H9 (cell line): ENCODE measurements at regions not wholly inside any gene's neighbourhood (a gene's known extent, or its start where the extent isn't known, plus 50 kb on each side); places are given as distances from the start of the nearest gene placed in this dataset.

ENCODE experiments used
- DNase-seq: peaks from one replicate; pipeline ENCODE4 v3.0.0-alpha.2; 2017
- H2AFZ ChIP-seq: one replicate; pipeline ENCODE4 v1.6.1; 2013; ENCODE audit warnings: mild to moderate bottlenecking, low read length, control low read depth, moderate library complexity
- H2AK5ac ChIP-seq: 2 replicates; pipeline ENCODE4 v1.6.1; 2013; ENCODE audit warnings: low read length, control low read depth, mixed read lengths; ENCODE audit not compliant: insufficient read length
- H2BK120ac ChIP-seq: one replicate; pipeline ENCODE4 v1.6.1; 2013; ENCODE audit warnings: low read depth, mild to moderate bottlenecking, low read length, control low read depth, inconsistent platforms; ENCODE audit not compliant: poor library complexity, severe bottlenecking
- H2BK12ac ChIP-seq: 2 replicates; pipeline ENCODE4 v1.6.1; 2013; ENCODE audit warnings: low read length, control low read depth, mixed read lengths, low read depth; ENCODE audit not compliant: insufficient read length
- H2BK15ac ChIP-seq: 2 replicates; pipeline ENCODE4 v1.6.1; 2013; ENCODE audit warnings: low read depth, low read length, control low read depth
- H2BK20ac ChIP-seq: one replicate; pipeline ENCODE4 v1.6.1; 2013; ENCODE audit warnings: low read depth, mild to moderate bottlenecking, low read length, control low read depth, inconsistent platforms; ENCODE audit not compliant: poor library complexity, severe bottlenecking
- H2BK5ac ChIP-seq: 2 replicates; pipeline ENCODE4 v1.6.1; 2013; ENCODE audit warnings: low read length, control low read depth, mixed read lengths; ENCODE audit not compliant: insufficient read length
- H3K14ac ChIP-seq: 2 replicates; pipeline ENCODE4 v1.6.1; 2013; ENCODE audit warnings: low read length, control low read depth; ENCODE audit not compliant: insufficient read depth
- H3K18ac ChIP-seq: 2 replicates; pipeline ENCODE4 v1.6.1; 2013; ENCODE audit warnings: low read depth, mild to moderate bottlenecking, mixed read lengths, low read length, control low read depth; ENCODE audit not compliant: insufficient read length
- H3K23ac ChIP-seq: 2 replicates; pipeline ENCODE4 v1.6.1; 2013; ENCODE audit warnings: low read length, control low read depth, mixed read lengths, low read depth; ENCODE audit not compliant: insufficient read length
- H3K23me2 ChIP-seq: 2 replicates; pipeline ENCODE4 v1.6.1; 2013; ENCODE audit warnings: low read depth, mild to moderate bottlenecking, mixed read lengths, low read length, control low read depth; ENCODE audit not compliant: insufficient read length, poor library complexity, severe bottlenecking
- H3K27ac ChIP-seq: 2 replicates; pipeline ENCODE4 v1.5.1; 2013; ENCODE audit warnings: low read length, control low read depth, mixed read lengths, low read depth; ENCODE audit not compliant: insufficient read length
- H3K27me3 ChIP-seq: 2 replicates; pipeline ENCODE4 v1.6.1; 2013; ENCODE audit warnings: low read length, control low read depth, inconsistent platforms; ENCODE audit not compliant: insufficient read depth
- H3K4ac ChIP-seq: 2 replicates; pipeline ENCODE4 v1.6.1; 2013; ENCODE audit warnings: low read depth, mild to moderate bottlenecking, control low read depth, inconsistent platforms, low read length, moderate library complexity
- H3K4me1 ChIP-seq: 2 replicates; pipeline ENCODE4 v1.6.1; 2013; ENCODE audit warnings: low read length, control low read depth, inconsistent platforms; ENCODE audit not compliant: insufficient read depth
- H3K4me2 ChIP-seq: 2 replicates; pipeline ENCODE4 v1.6.1; 2013; ENCODE audit warnings: low read length, control low read depth, mixed read lengths; ENCODE audit not compliant: insufficient read length, insufficient read depth
- H3K56ac ChIP-seq: 2 replicates; pipeline ENCODE4 v1.6.1; 2013; ENCODE audit warnings: low read depth, mild to moderate bottlenecking, mixed read lengths, low read length, control low read depth; ENCODE audit not compliant: insufficient read length
- H3K79me1 ChIP-seq: 2 replicates; pipeline ENCODE4 v1.6.1; 2013; ENCODE audit warnings: low read depth, mild to moderate bottlenecking, moderate library complexity, low read length, control low read depth, inconsistent platforms; ENCODE audit not compliant: insufficient read depth, poor library complexity, severe bottlenecking
- H3K79me2 ChIP-seq: 2 replicates; pipeline ENCODE4 v1.6.1; 2013; ENCODE audit warnings: low read length, control low read depth, inconsistent platforms; ENCODE audit not compliant: insufficient read depth
- H3K9ac ChIP-seq: 2 replicates; pipeline ENCODE4 v1.6.1; 2013; ENCODE audit warnings: low read length, control low read depth, mixed read lengths; ENCODE audit not compliant: insufficient read length; ENCODE audit errors: extremely low read depth
- H3K9me3 ChIP-seq: one replicate; pipeline ENCODE4 v1.6.1; 2013; ENCODE audit warnings: low read depth, low read length, inconsistent platforms; ENCODE audit not compliant: control insufficient read depth
- H3T11ph ChIP-seq: one replicate; pipeline ENCODE4 v1.6.1; 2013; ENCODE audit warnings: mild to moderate bottlenecking, low read length, control low read depth, inconsistent platforms
- H4K20me1 ChIP-seq: one replicate; pipeline ENCODE4 v1.6.1; 2013; ENCODE audit not compliant: control insufficient read depth, insufficient read length, insufficient read depth
- H4K5ac ChIP-seq: 2 replicates; pipeline ENCODE4 v1.6.1; 2013; ENCODE audit warnings: low read depth, mild to moderate bottlenecking, mixed read lengths, low read length, control low read depth; ENCODE audit not compliant: insufficient read length
- H4K8ac ChIP-seq: replicated peaks from 2 replicates; pipeline ENCODE4 v1.6.1; 2013; ENCODE audit warnings: low read length, control low read depth, mixed read lengths, low read depth; ENCODE audit not compliant: insufficient read length
- H4K91ac ChIP-seq: 2 replicates; pipeline ENCODE4 v1.6.1; 2013; ENCODE audit warnings: low read depth, mild to moderate bottlenecking, moderate library complexity, mixed read lengths, low read length, control low read depth; ENCODE audit not compliant: insufficient read length
- H3K27ac Mint-ChIP-seq, 3 experiments: 2 replicates in 2 of 3; 3 replicates in 1 of 3; pipeline ENCODE4 v1.8.0; 2020 to 2021; ENCODE audit warnings: mixed read lengths in 3 of 3, mild to moderate bottlenecking in 1 of 3, moderate library complexity in 1 of 3
- H3K27me3 Mint-ChIP-seq: 2 replicates; pipeline ENCODE4 v1.8.0; 2021; ENCODE audit warnings: low read depth, mild to moderate bottlenecking, moderate library complexity, mixed read lengths
- H3K36me3 Mint-ChIP-seq, 3 experiments: 2 replicates in 2 of 3; 3 replicates in 1 of 3; pipeline ENCODE4 v1.8.0; 2020 to 2021; ENCODE audit warnings: low read depth in 3 of 3, mixed read lengths in 3 of 3; ENCODE audit not compliant: insufficient read depth in 1 of 3
- H3K4me1 Mint-ChIP-seq, 2 experiments: 2 replicates each; pipeline ENCODE4 v1.8.0; 2020; ENCODE audit warnings: mixed read lengths in 2 of 2
- H3K4me3 Mint-ChIP-seq, 2 experiments: 2 replicates in 1 of 2; 3 replicates in 1 of 2; pipeline ENCODE4 v1.8.0; 2020 to 2021; ENCODE audit warnings: mild to moderate bottlenecking in 2 of 2, mixed read lengths in 2 of 2, moderate library complexity in 1 of 2
- H3K9me3 Mint-ChIP-seq, 2 experiments: 2 replicates in 1 of 2; 3 replicates in 1 of 2; pipeline ENCODE4 v1.8.0; 2020; ENCODE audit warnings: mild to moderate bottlenecking in 2 of 2, mixed read lengths in 2 of 2, moderate library complexity in 1 of 2
- CTCF ChIP-seq: fragments of 200-600 bp; sonication (generic); conservative IDR thresholded peaks from 3 replicates; pipeline ENCODE4 v1.8.0; 2021; ENCODE audit warnings: antibody characterized with exemption, mild to moderate bottlenecking
- WGBS: extraction: QIAGEN DNeasy Blood & Tissue Kit; methylation state at CpG from one replicate; pipeline ENCODE4 v1.1.7; 2013; ENCODE audit warnings: missing lambda C conversion rate, low lambda C conversion rate, mixed read lengths; ENCODE audit not compliant: insufficient read length; ENCODE audit errors: extremely low coverage; 5-methylcytosine and 5-hydroxymethylcytosine counted together

DNA sequence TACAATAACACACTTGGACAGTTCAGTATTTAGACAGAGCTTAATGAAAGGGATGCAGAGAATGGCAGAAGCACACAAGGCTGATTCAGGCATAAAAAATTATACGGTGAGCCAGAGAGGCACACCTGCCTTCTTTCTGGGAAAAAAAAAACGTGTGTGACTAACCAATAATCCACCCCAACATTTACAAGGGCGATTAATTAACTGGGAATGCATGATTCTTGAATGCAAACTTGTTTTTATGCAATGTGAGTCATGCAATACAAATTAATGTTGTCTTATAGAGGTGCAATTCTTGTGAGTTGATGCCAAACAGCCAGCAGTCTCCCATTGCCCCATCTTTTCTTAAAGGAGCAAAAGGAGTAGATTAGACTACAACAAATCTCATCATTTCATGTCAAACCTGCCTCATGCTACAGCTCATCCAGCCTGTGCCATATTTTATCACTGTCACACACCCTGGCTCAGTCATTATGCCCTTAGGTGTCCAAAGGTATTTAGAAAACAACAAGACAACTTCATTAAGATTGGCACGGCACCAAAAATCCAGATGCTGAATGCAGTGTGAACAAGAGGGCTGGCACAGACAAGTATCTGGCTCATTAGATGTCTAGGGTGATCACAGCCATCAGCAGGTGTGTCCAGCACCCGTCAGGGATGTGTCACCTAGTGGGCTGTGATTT, 721.1 kb downstream of the EFNB2 start:
- no peak overlapping the region for H3K4me3 Mint-ChIP-seq
- no peaks in the 10 kb centered on the region for H3K9me3 ChIP-seq

More for the DNA sequence above, 721.1 kb downstream of the EFNB2 start:
- peaks cover 5% of the 10 kb centered on the region; the same call in 1 of the 2 replicates for H3K4me1 ChIP-seq
- TF ChIP-seq CTCF = no peak
- H4K20me1 ChIP-seq = no peaks in the 10 kb centered on the region
- no peak for DNase-seq
- H3T11ph ChIP-seq = no peak overlapping the region
- H3K14ac ChIP-seq = no peak overlapping the region
- WGBS = no CpG with 5 or more reads among the region's 5 CpGs
- H2BK15ac ChIP-seq = no peak overlapping the region
- no peak overlapping the region for H3K4me2 ChIP-seq
- no peaks in the 10 kb centered on the region for H3K79me1 ChIP-seq
- no peak overlapping the region for H2BK12ac ChIP-seq
- H3K23me2 ChIP-seq = no peaks in the 10 kb centered on the region
- H2AK5ac ChIP-seq = no peak overlapping the region
- Mint-ChIP-seq H3K36me3 (no peaks in the 10 kb centered on the region), H3K4me1 (peaks cover 17 to 21% of the 10 kb centered on the region in 2 experiments), H3K27ac (no peak overlapping the region), H3K27me3 (peaks cover 46% of the 10 kb centered on the region), H3K9me3 (no peaks in the 10 kb centered on the region; a peak in 1 of 5 replicates)
- no peaks in the 10 kb centered on the region for H3K79me2 ChIP-seq
- no peak overlapping the region for H3K9ac ChIP-seq
- H4K8ac ChIP-seq = no peak overlapping the region
- peaks cover 3% of the 10 kb centered on the region; the same call in 1 of the 2 replicates for H3K27me3 ChIP-seq
- no peak overlapping the region for H3K23ac ChIP-seq
- H2BK120ac ChIP-seq = no peak overlapping the region
- H3K4ac ChIP-seq = no peak overlapping the region
- no peak overlapping the region for H3K56ac ChIP-seq
- H2BK20ac ChIP-seq = no peak overlapping the region
- H4K91ac ChIP-seq = no peak overlapping the region
- no peak overlapping the region for H3K27ac ChIP-seq
- H2BK5ac ChIP-seq = no peak overlapping the region
- no peak overlapping the region for H3K18ac ChIP-seq
- no peak overlapping the region for H4K5ac ChIP-seq
- H2AFZ ChIP-seq = no peak overlapping the region
